ENCODE measurements at regions not wholly inside any gene's neighbourhood (a gene's known extent, or its start where the extent isn't known, plus 50 kb on each side); places are given as distances from the start of the nearest gene placed in this dataset.
"Not testable (repeated sequence)": the region's sequence is repeated elsewhere in the genome, so short reads cannot be mapped to it uniquely, and the experiment has no call there.

GRCh38 chr9:42656789-42657188 is 473.3 kb downstream of the SPATA31A6 start:
- H3K4me3 ChIP-seq (IDR thresholded peaks at IDR 0.05; ENCODE audit: insufficient read depth, low read depth, low read length); H3K79me2 ChIP-seq (ENCODE audit: insufficient read depth, low read depth); H3K4me1 ChIP-seq (ENCODE audit: low read depth, poor library complexity, severe bottlenecking); H2AFZ ChIP-seq (ENCODE audit: low read depth); H3K36me3 ChIP-seq (ENCODE audit: insufficient read depth); H3K4me2 ChIP-seq; H4K20me1 ChIP-seq (ENCODE audit: insufficient read depth); H3K9ac ChIP-seq; H3K27me3 ChIP-seq (ENCODE audit: insufficient read depth, low read depth): not testable (repeated sequence)
- H3K27ac ChIP-seq = peak overlapping the region; percentile 51; the same call in 1 of the 2 replicates

DNA sequence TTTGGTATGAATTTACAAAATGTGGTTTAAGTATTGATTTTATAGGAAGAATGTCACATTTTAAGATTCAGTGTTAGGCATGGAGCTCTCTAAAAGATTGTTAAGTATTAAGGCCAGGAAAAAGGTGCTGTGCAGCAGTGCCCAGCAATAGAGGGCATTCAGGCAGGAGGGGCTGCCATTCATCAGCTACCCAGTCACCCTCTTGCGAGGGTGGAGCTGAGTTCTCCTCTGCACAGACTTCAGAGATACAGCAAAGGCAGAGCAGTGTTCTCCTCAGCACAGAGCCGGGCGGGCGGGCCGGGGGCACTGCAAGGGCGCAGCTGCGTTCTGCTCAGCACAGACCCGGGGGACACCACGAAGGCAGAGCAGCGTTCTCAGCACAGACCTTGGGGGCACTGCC is 474.0 kb downstream of the SPATA31A6 start:
- H3K27me3 ChIP-seq (ENCODE audit: insufficient read depth, low read depth); H4K20me1 ChIP-seq (ENCODE audit: insufficient read depth); H3K9ac ChIP-seq; H3K79me2 ChIP-seq (ENCODE audit: insufficient read depth, low read depth); H3K4me3 ChIP-seq (IDR thresholded peaks at IDR 0.05; ENCODE audit: insufficient read depth, low read depth, low read length); H3K4me2 ChIP-seq; H3K27ac ChIP-seq; H2AFZ ChIP-seq (ENCODE audit: low read depth); H3K36me3 ChIP-seq (ENCODE audit: insufficient read depth); H3K4me1 ChIP-seq (ENCODE audit: low read depth, poor library complexity, severe bottlenecking): not testable (repeated sequence)

DNA sequence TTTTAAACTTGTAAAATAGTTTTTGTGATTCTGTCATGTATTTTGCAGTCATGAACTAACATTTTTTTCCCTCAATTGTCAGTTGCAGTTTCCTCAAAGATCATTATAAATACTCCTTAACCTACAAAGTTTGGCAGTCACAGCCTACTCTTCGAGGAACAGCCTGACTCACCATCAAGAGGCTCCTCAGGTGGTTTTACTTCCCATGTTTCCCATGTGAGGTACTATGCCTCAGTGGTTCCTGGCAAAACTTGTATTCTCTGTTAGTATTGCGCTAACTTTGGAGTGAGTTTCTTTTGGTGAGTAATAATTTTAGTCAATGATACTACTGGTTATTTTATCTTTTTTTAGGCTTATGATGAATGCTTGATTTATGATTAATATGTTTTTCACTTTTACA is 513.7 kb downstream of the SPATA31A6 start:
- not testable (repeated sequence) for H3K4me3 ChIP-seq (IDR thresholded peaks at IDR 0.05; ENCODE audit: insufficient read depth, low read depth, low read length); H3K36me3 ChIP-seq (ENCODE audit: insufficient read depth); H4K20me1 ChIP-seq (ENCODE audit: insufficient read depth); H3K4me2 ChIP-seq; H3K79me2 ChIP-seq (ENCODE audit: insufficient read depth, low read depth); H3K9ac ChIP-seq; H3K27ac ChIP-seq; H3K27me3 ChIP-seq (ENCODE audit: insufficient read depth, low read depth); H3K4me1 ChIP-seq (ENCODE audit: low read depth, poor library complexity, severe bottlenecking); H2AFZ ChIP-seq (ENCODE audit: low read depth)

DNA sequence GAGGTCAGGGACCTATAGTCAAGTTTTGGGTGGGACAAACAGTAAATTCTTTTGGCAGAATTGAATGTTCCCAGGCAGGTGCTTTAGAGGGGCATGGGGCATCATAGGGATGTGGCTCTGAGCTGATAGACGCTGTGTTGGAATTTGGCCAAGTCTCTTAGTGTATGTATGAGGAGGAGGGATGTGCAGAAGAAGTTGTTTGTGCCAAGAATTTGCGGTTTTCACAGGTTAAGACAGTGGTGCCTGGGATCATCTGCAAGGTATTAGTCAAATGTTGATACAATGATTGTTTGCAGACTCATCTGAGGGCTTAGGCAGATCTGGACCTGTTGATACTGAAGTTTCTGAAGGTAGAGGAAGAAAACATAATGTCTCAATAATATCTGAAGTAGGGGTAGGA is 519.4 kb downstream of the SPATA31A6 start:
- not testable (repeated sequence) for H3K27me3 ChIP-seq (ENCODE audit: insufficient read depth, low read depth); H3K79me2 ChIP-seq (ENCODE audit: insufficient read depth, low read depth); H3K4me1 ChIP-seq (ENCODE audit: low read depth, poor library complexity, severe bottlenecking); H3K4me2 ChIP-seq; H4K20me1 ChIP-seq (ENCODE audit: insufficient read depth); H3K36me3 ChIP-seq (ENCODE audit: insufficient read depth); H3K9ac ChIP-seq; H3K27ac ChIP-seq; H2AFZ ChIP-seq (ENCODE audit: low read depth); H3K4me3 ChIP-seq (IDR thresholded peaks at IDR 0.05; ENCODE audit: insufficient read depth, low read depth, low read length)

GRCh38 chr9:42724841-42725835 is 541.7 kb downstream of the SPATA31A6 start:
- not testable (repeated sequence) for H4K20me1 ChIP-seq (ENCODE audit: insufficient read depth); H3K4me1 ChIP-seq (ENCODE audit: low read depth, poor library complexity, severe bottlenecking); H3K4me2 ChIP-seq; H3K79me2 ChIP-seq (ENCODE audit: insufficient read depth, low read depth); H2AFZ ChIP-seq (ENCODE audit: low read depth); H3K27me3 ChIP-seq (ENCODE audit: insufficient read depth, low read depth); H3K4me3 ChIP-seq (IDR thresholded peaks at IDR 0.05; ENCODE audit: insufficient read depth, low read depth, low read length); H3K9ac ChIP-seq; H3K27ac ChIP-seq; H3K36me3 ChIP-seq (ENCODE audit: insufficient read depth)

- not testable (repeated sequence) for H3K79me2 ChIP-seq (ENCODE audit: insufficient read depth, low read depth); H3K9ac ChIP-seq; H3K4me1 ChIP-seq (ENCODE audit: low read depth, poor library complexity, severe bottlenecking); H2AFZ ChIP-seq (ENCODE audit: low read depth); H3K27me3 ChIP-seq (ENCODE audit: insufficient read depth, low read depth); H3K4me3 ChIP-seq (IDR thresholded peaks at IDR 0.05; ENCODE audit: insufficient read depth, low read depth, low read length); H3K36me3 ChIP-seq (ENCODE audit: insufficient read depth); H3K27ac ChIP-seq; H3K4me2 ChIP-seq; H4K20me1 ChIP-seq (ENCODE audit: insufficient read depth)
- TF ChIP-seq CTCF (conservative IDR thresholded peaks at IDR 0.05; ENCODE audit: low read depth, low read length) = peak; percentile 70
Measured at GRCh38 chr9:42743030-42743814, 559.8 kb downstream of the SPATA31A6 start.

DNA sequence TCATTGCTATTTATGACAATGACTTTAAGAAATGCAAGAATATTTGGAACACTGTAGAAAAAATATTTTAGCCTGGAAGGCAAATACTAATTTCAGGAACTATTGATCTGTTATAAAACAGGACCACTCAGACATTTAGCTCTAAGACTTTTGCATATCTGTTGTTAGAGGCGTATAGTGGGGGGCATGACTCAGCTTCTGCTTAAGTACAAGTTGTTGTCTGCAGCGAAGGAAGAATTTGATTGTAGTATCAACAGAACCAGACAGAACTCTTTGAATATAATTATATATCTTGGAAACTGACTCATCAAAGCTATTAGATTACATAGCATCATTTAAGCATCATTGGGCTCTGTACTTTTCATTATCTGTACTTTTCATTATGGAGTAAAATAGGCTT is 573.8 kb downstream of the SPATA31A6 start:
- H3K79me2 ChIP-seq (ENCODE audit: insufficient read depth, low read depth); H2AFZ ChIP-seq (ENCODE audit: low read depth); H3K27me3 ChIP-seq (ENCODE audit: insufficient read depth, low read depth); H3K36me3 ChIP-seq (ENCODE audit: insufficient read depth); H3K9ac ChIP-seq; H3K4me3 ChIP-seq (IDR thresholded peaks at IDR 0.05; ENCODE audit: insufficient read depth, low read depth, low read length); H3K27ac ChIP-seq; H3K4me2 ChIP-seq; H3K4me1 ChIP-seq (ENCODE audit: low read depth, poor library complexity, severe bottlenecking); H4K20me1 ChIP-seq (ENCODE audit: insufficient read depth): not testable (repeated sequence)

DNA sequence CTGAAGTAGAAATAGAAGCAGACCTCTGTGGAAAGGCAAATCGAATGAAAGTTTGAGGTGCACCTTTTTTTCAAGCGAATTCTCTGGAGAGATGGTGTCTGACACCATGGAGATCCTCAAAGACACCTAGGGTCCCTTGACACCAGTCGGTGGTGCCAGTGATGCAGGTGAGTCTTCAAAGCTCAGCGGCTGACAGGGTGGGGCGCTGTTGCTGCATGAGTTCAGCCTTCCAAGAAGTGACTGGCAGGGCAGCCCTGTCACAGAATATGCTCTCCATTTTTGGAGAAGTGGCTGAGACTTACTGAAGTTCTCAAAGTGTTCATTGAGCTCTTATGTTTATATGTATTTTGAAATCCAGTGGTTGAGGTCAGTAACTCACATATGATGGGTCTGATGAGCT is 575.9 kb downstream of the SPATA31A6 start:
- H3K27ac ChIP-seq; H3K4me2 ChIP-seq; H3K36me3 ChIP-seq (ENCODE audit: insufficient read depth); H3K4me3 ChIP-seq (IDR thresholded peaks at IDR 0.05; ENCODE audit: insufficient read depth, low read depth, low read length); H4K20me1 ChIP-seq (ENCODE audit: insufficient read depth); H2AFZ ChIP-seq (ENCODE audit: low read depth); H3K4me1 ChIP-seq (ENCODE audit: low read depth, poor library complexity, severe bottlenecking); H3K9ac ChIP-seq; H3K79me2 ChIP-seq (ENCODE audit: insufficient read depth, low read depth); H3K27me3 ChIP-seq (ENCODE audit: insufficient read depth, low read depth): not testable (repeated sequence)

- H3K4me1 ChIP-seq (ENCODE audit: low read depth, poor library complexity, severe bottlenecking); H4K20me1 ChIP-seq (ENCODE audit: insufficient read depth); H3K27ac ChIP-seq; H3K27me3 ChIP-seq (ENCODE audit: insufficient read depth, low read depth); H3K36me3 ChIP-seq (ENCODE audit: insufficient read depth); H3K4me2 ChIP-seq; H3K9ac ChIP-seq; H2AFZ ChIP-seq (ENCODE audit: low read depth); H3K79me2 ChIP-seq (ENCODE audit: insufficient read depth, low read depth); H3K4me3 ChIP-seq (IDR thresholded peaks at IDR 0.05; ENCODE audit: insufficient read depth, low read depth, low read length): not testable (repeated sequence)
Measured at GRCh38 chr9:42782201-42782600, 598.7 kb downstream of the SPATA31A6 start.
